PC-9 (cell line): ENCODE measurements at regions not wholly inside any gene's neighbourhood (a gene's known extent, or its start where the extent isn't known, plus 50 kb on each side); places are given as distances from the start of the nearest gene placed in this dataset.

Experiments
- CTCF ChIP-seq: fragments of 200-600 bp; sonication (generic); conservative IDR thresholded peaks from 2 replicates; pipeline ENCODE4 v1.6.1; 2017; ENCODE audit warnings: mixed run types, antibody characterized with exemption, mild to moderate bottlenecking, moderate library complexity
- EZH2 ChIP-seq: fragments of 200-600 bp; sonication (generic); IDR thresholded peaks from 2 replicates; pipeline ENCODE4 v1.8.0; 2017; ENCODE audit warnings: antibody characterized with exemption, low read depth

DNA sequence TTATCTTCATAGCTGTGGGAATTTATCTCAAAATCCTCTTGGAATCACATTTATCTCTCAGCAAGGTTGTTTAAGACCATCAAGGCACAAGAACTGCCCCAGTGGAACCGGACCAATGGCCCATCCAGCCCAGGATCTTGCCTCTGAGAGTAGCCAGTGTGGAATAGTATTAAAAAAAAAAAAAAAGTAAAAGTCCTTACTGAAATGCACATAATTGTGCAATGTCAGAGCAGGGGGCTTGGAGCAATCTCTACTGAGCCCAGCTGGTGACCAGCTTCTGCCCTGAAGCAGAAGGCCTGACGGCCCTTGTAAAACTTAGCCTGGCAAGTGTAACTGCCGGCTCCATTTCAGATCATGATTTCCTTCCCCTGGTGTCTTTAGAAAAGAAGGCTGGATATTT is 355.6 kb upstream of the PIK3C3 start:
- no peak for TF ChIP-seq CTCF
- TF ChIP-seq EZH2, result no peak
